Lower leg skin (tissue), 3 donors: ENCODE measurements at regions not wholly inside any gene's neighbourhood (a gene's known extent, or its start where the extent isn't known, plus 50 kb on each side); places are given as distances from the start of the nearest gene placed in this dataset.

Experiments used
- CTCF ChIP-seq, 3 donors: fragments of 450-650 bp; IDR thresholded peaks; one replicate each; pipeline ENCODE4 v1.5.1; 2016; ENCODE audit warnings: antibody characterized with exemption in 3 of 3, mild to moderate bottlenecking in 3 of 3, moderate library complexity in 2 of 3
- POLR2A ChIP-seq, 2 donors: fragments of 450-650 bp; IDR thresholded peaks; one replicate each; pipeline ENCODE4 v1.6.1; 2016 to 2017; ENCODE audit warnings: antibody characterized with exemption in 2 of 2, mild to moderate bottlenecking in 1 of 2, moderate library complexity in 1 of 2

- TF ChIP-seq POLR2A (IDR thresholded peaks at IDR 0.05), result no peak
- TF ChIP-seq CTCF (IDR thresholded peaks at IDR 0.05), result no peak
Measured at GRCh38 chrX:148354916-148355315, 145.5 kb upstream of the AFF2 start.
